ENCODE measurements at regions not wholly inside any gene's neighbourhood (a gene's known extent, or its start where the extent isn't known, plus 50 kb on each side); places are given as distances from the start of the nearest gene placed in this dataset.

- H3K4me3 ChIP-seq (ENCODE audit: low read depth, low read length, poor library complexity, severe bottlenecking) = no peak overlapping the region
These were observed 65.7 kb upstream of the ZNF469 start for GRCh38 chr16:88316941-88317612.

DNA sequence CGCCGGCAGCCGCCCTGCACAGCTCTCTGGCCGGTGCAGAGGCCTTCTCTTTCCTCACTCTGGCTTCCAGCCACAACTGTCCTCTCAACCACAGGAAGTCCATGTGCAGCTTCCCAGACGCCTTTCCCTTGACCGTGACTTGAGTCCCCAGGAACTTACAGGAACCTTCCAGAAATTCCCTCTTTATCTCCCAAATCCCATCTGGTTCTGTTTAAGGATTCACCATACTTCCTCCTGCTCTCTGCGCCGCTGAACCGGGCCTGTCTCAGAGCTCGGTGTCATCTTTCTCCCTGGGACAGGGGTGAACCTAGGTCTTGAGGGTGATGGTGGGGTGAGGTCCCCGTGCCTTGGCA, 65.2 kb upstream of the ZNF469 start:
- TF ChIP-seq CTCF (conservative IDR thresholded peaks at IDR 0.05; ENCODE audit: low read length) (no peak), EZH2phosphoT487 (IDR thresholded peaks at IDR 0.05; ENCODE audit: borderline replicate concordance, low read depth, low read length) (no peak)
- intact Hi-C loops (cut with micrococcal nuclease; ENCODE audit: unreplicated experiment) = no loop called here
- no peak overlapping the region for H3K4me3 ChIP-seq (ENCODE audit: low read depth, low read length, poor library complexity, severe bottlenecking)
- H4K20me1 ChIP-seq (ENCODE audit: insufficient read depth, low read length) = no peaks in the 10 kb centered on the region
- no peaks in the 10 kb centered on the region for H3K36me3 ChIP-seq (ENCODE audit: insufficient read depth, low read length)
- CTCF ChIA-PET (ENCODE audit: unreplicated experiment) = no interaction called here
- no peaks in the 10 kb centered on the region for H3K9me2 ChIP-seq (ENCODE audit: insufficient read depth, low read length)
- no TSS peak for BruUV-seq (replicated peaks)
- H3K27ac ChIP-seq (ENCODE audit: low read depth, low read length, poor library complexity, severe bottlenecking) = no peak overlapping the region
- no peaks in the 10 kb centered on the region for H3K4me1 ChIP-seq (ENCODE audit: insufficient read depth, low read length, poor library complexity, severe bottlenecking)
- no peak overlapping the region for H2AFZ ChIP-seq (ENCODE audit: low read length)
- POLR2A ChIA-PET = no interaction called here
- H3K9me3 ChIP-seq (ENCODE audit: low read length) = no peaks in the 10 kb centered on the region
- H3K4me2 ChIP-seq (ENCODE audit: low read length) = no peak overlapping the region
- no peak for DNase-seq (ENCODE audit: low spot score)
- no peaks in the 10 kb centered on the region for H3K79me2 ChIP-seq (ENCODE audit: insufficient read depth, low read depth, low read length)

More at GRCh38 chr16:88316941-88317612, 65.7 kb upstream of the ZNF469 start:
- ChIA-PET CTCF (ENCODE audit: unreplicated experiment) (no interaction called here), POLR2A (no interaction called here)
- DNase-seq (ENCODE audit: low spot score) = no peak
- H3K9me2 ChIP-seq (ENCODE audit: insufficient read depth, low read length) = no peaks in the 10 kb centered on the region
- H2AFZ ChIP-seq (ENCODE audit: low read length) = no peak overlapping the region
- H3K36me3 ChIP-seq (ENCODE audit: insufficient read depth, low read length) = no peaks in the 10 kb centered on the region
- no peak overlapping the region for H3K27ac ChIP-seq (ENCODE audit: low read depth, low read length, poor library complexity, severe bottlenecking)
- BruUV-seq (replicated peaks) = no TSS peak
- no peaks in the 10 kb centered on the region for H3K9me3 ChIP-seq (ENCODE audit: low read length)
- no peaks in the 10 kb centered on the region for H3K4me1 ChIP-seq (ENCODE audit: insufficient read depth, low read length, poor library complexity, severe bottlenecking)
- TF ChIP-seq CTCF (conservative IDR thresholded peaks at IDR 0.05; ENCODE audit: low read length) (no peak), EZH2phosphoT487 (IDR thresholded peaks at IDR 0.05; ENCODE audit: borderline replicate concordance, low read depth, low read length) (no peak)
- no peak overlapping the region for H3K4me2 ChIP-seq (ENCODE audit: low read length)
- intact Hi-C loops (cut with micrococcal nuclease; ENCODE audit: unreplicated experiment) = no loop called here
- no peaks in the 10 kb centered on the region for H3K79me2 ChIP-seq (ENCODE audit: insufficient read depth, low read depth, low read length)
- H4K20me1 ChIP-seq (ENCODE audit: insufficient read depth, low read length) = no peaks in the 10 kb centered on the region

- Histone ChIP-seq H3K4me3 (ENCODE audit: low read depth, low read length, poor library complexity, severe bottlenecking) (no peak overlapping the region), H3K4me1 (ENCODE audit: insufficient read depth, low read length, poor library complexity, severe bottlenecking) (no peaks in the 10 kb centered on the region), H3K9me3 (ENCODE audit: low read length) (no peaks in the 10 kb centered on the region), H3K27ac (ENCODE audit: low read depth, low read length, poor library complexity, severe bottlenecking) (no peak overlapping the region), H3K4me2 (ENCODE audit: low read length) (no peak overlapping the region), H3K79me2 (ENCODE audit: insufficient read depth, low read depth, low read length) (no peaks in the 10 kb centered on the region), H3K9me2 (ENCODE audit: insufficient read depth, low read length) (no peaks in the 10 kb centered on the region), H3K36me3 (ENCODE audit: insufficient read depth, low read length) (no peaks in the 10 kb centered on the region), H2AFZ (ENCODE audit: low read length) (no peak overlapping the region), H4K20me1 (ENCODE audit: insufficient read depth, low read length) (no peaks in the 10 kb centered on the region)
- TF ChIP-seq EZH2phosphoT487 (IDR thresholded peaks at IDR 0.05; ENCODE audit: borderline replicate concordance, low read depth, low read length) (no peak), CTCF (conservative IDR thresholded peaks at IDR 0.05; ENCODE audit: low read length) (no peak)
- ChIA-PET CTCF (ENCODE audit: unreplicated experiment) (no interaction called here), POLR2A (no interaction called here)
- no peak for DNase-seq (ENCODE audit: low spot score)
- intact Hi-C loops (cut with micrococcal nuclease; ENCODE audit: unreplicated experiment) = no loop called here
- no TSS peak for BruUV-seq (replicated peaks)
These were observed 64.7 kb upstream of the ZNF469 start for GRCh38 chr16:88318051-88318450.

Data from OCI-LY7 (cell line).